ENCODE measurements at regions not wholly inside any gene's neighbourhood (a gene's known extent, or its start where the extent isn't known, plus 50 kb on each side); places are given as distances from the start of the nearest gene placed in this dataset.
A peak's percentile ranks its signal among the peaks of the same experiment; 100 is the strongest.

GRCh38 chr3:10747341-10747740 lies 68.7 kb upstream of the SLC6A11 start:
- Histone ChIP-seq H3K4me1 (ENCODE audit: insufficient read depth, low read length, poor library complexity, severe bottlenecking) (no peaks in the 10 kb centered on the region), H3K9me3 (ENCODE audit: low read depth, low read length, poor library complexity, severe bottlenecking) (no peaks in the 10 kb centered on the region), H3K36me3 (ENCODE audit: insufficient read depth, low read length, poor library complexity, severe bottlenecking) (no peaks in the 10 kb centered on the region), H3K27ac (ENCODE audit: low read depth, low read length, poor library complexity, severe bottlenecking) (no peak overlapping the region), H3K4me3 (ENCODE audit: low read depth, low read length, poor library complexity, severe bottlenecking) (no peak overlapping the region), H3K27me3 (replicated peaks; ENCODE audit: insufficient read depth, low read depth, low read length, poor library complexity) (peaks cover 25% of the 10 kb centered on the region)
- POLR2A ChIA-PET (ENCODE audit: low non-redundant PET) = no interaction called here
- no peak for DNase-seq (ENCODE audit: low spot score)
- BruUV-seq (replicated peaks) = no TSS peak
- intact Hi-C loops (cut with micrococcal nuclease; ENCODE audit: unreplicated experiment) = no loop called here
- CTCF ChIA-PET = no interaction called here
- TF ChIP-seq CTCF (conservative IDR thresholded peaks at IDR 0.05; ENCODE audit: low read depth, low read length) (no peak), EZH2 (IDR thresholded peaks at IDR 0.05; ENCODE audit: borderline replicate concordance, low read depth, low read length, poor library complexity, severe bottlenecking) (no peak)

- H3K36me3 ChIP-seq (ENCODE audit: insufficient read depth, low read length, poor library complexity, severe bottlenecking) = no peaks in the 10 kb centered on the region
- ChIA-PET CTCF (no interaction called here), POLR2A (ENCODE audit: low non-redundant PET) (no interaction called here)
- intact Hi-C loops (cut with micrococcal nuclease; ENCODE audit: unreplicated experiment) = no loop called here
- BruUV-seq (replicated peaks) = no TSS peak
- TF ChIP-seq CTCF (conservative IDR thresholded peaks at IDR 0.05; ENCODE audit: low read depth, low read length) (no peak), EZH2 (IDR thresholded peaks at IDR 0.05; ENCODE audit: borderline replicate concordance, low read depth, low read length, poor library complexity, severe bottlenecking) (no peak)
- H3K9me3 ChIP-seq (ENCODE audit: low read depth, low read length, poor library complexity, severe bottlenecking) = no peaks in the 10 kb centered on the region
- H3K27ac ChIP-seq (ENCODE audit: low read depth, low read length, poor library complexity, severe bottlenecking) = no peak overlapping the region
- no peak overlapping the region for H3K4me3 ChIP-seq (ENCODE audit: low read depth, low read length, poor library complexity, severe bottlenecking)
- no peak for DNase-seq (ENCODE audit: low spot score)
- H3K4me1 ChIP-seq (ENCODE audit: insufficient read depth, low read length, poor library complexity, severe bottlenecking) = no peaks in the 10 kb centered on the region
- H3K27me3 ChIP-seq (replicated peaks; ENCODE audit: insufficient read depth, low read depth, low read length, poor library complexity) = peaks cover 32% of the 10 kb centered on the region
Measured at GRCh38 chr3:10748040-10748439, 68.0 kb upstream of the SLC6A11 start.

GRCh38 chr3:10753964-10754363 lies 62.1 kb upstream of the SLC6A11 start:
- H3K36me3 ChIP-seq (ENCODE audit: insufficient read depth, low read length, poor library complexity, severe bottlenecking) = no peaks in the 10 kb centered on the region
- H3K4me1 ChIP-seq (ENCODE audit: insufficient read depth, low read length, poor library complexity, severe bottlenecking) = no peaks in the 10 kb centered on the region
- intact Hi-C loops (cut with micrococcal nuclease; ENCODE audit: unreplicated experiment) = no loop called here
- H3K27ac ChIP-seq (ENCODE audit: low read depth, low read length, poor library complexity, severe bottlenecking) = no peak overlapping the region
- ChIA-PET POLR2A (ENCODE audit: low non-redundant PET) (no interaction called here), CTCF (no interaction called here)
- DNase-seq (ENCODE audit: low spot score) = peak; percentile 48
- H3K4me3 ChIP-seq (ENCODE audit: low read depth, low read length, poor library complexity, severe bottlenecking) = no peak overlapping the region
- peaks cover 35% of the 10 kb centered on the region for H3K27me3 ChIP-seq (replicated peaks; ENCODE audit: insufficient read depth, low read depth, low read length, poor library complexity)
- TF ChIP-seq EZH2 (IDR thresholded peaks at IDR 0.05; ENCODE audit: borderline replicate concordance, low read depth, low read length, poor library complexity, severe bottlenecking) (no peak), CTCF (conservative IDR thresholded peaks at IDR 0.05; ENCODE audit: low read depth, low read length) (no peak)
- no peaks in the 10 kb centered on the region for H3K9me3 ChIP-seq (ENCODE audit: low read depth, low read length, poor library complexity, severe bottlenecking)
- BruUV-seq (replicated peaks) = no TSS peak

Data from A673 (cell line).